IMR-90 (cell line): ENCODE measurements at regions not wholly inside any gene's neighbourhood (a gene's known extent, or its start where the extent isn't known, plus 50 kb on each side); places are given as distances from the start of the nearest gene placed in this dataset.

Source experiments
- ATAC-seq: fragments of 200-7000 bp; cut with Tn5 transposase; 2 replicates; pipeline ENCODE4 v1.9.1; 2020; ENCODE audit warnings: low read depth, mild to moderate bottlenecking, moderate library complexity
- BruUV-seq: library from RNA; stranded (reverse); fragments of 400-500 nt; replicated peaks from 2 replicates; lab custom pipeline; 2021; lab: Mats Ljungman, UMichigan
- CTCF ChIA-PET: fragments of 300-600 bp; formaldehyde crosslinking; extraction: SDS; loops from one replicate; lab custom pipeline; 2021; ENCODE audit warnings: antibody characterized with exemption; lab: Yijun Ruan, JAX
- POLR2A ChIA-PET: fragments of 300-600 bp; sonication (Branson Sonifier 250); formaldehyde crosslinking; loops from one replicate; lab custom pipeline; 2022; ENCODE audit warnings: antibody characterized with exemption; ENCODE audit not compliant: unreplicated experiment; lab: Charles Lee
- DNase-seq: peaks from one replicate; pipeline ENCODE4 v3.0.0; 2013
- H2AFZ ChIP-seq: replicated peaks from 2 replicates; pipeline ENCODE3; 2013; ENCODE audit warnings: low read length, mild to moderate bottlenecking; ENCODE audit not compliant: poor library complexity
- H2AK5ac ChIP-seq: 2 replicates; pipeline ENCODE4 v1.6.1; 2013; ENCODE audit warnings: low read depth, low read length, inconsistent platforms
- H2AK9ac ChIP-seq: replicated peaks from 2 replicates; pipeline ENCODE3; 2013; ENCODE audit warnings: mild to moderate bottlenecking, low read depth, low read length, moderate library complexity; ENCODE audit not compliant: poor library complexity
- H2BK120ac ChIP-seq: 2 replicates; pipeline ENCODE4 v1.6.1; 2013; ENCODE audit warnings: low read depth, low read length, inconsistent platforms
- H2BK15ac ChIP-seq: 3 replicates; pipeline ENCODE4 v1.6.1; 2013; ENCODE audit warnings: low read depth, low read length, inconsistent platforms
- H2BK20ac ChIP-seq: 2 replicates; pipeline ENCODE4 v1.6.1; 2013; ENCODE audit warnings: low read depth, mild to moderate bottlenecking, inconsistent platforms, low read length, moderate library complexity
- H2BK5ac ChIP-seq: 2 replicates; pipeline ENCODE4 v1.6.1; 2013; ENCODE audit warnings: mild to moderate bottlenecking, low read depth, low read length, inconsistent platforms; ENCODE audit not compliant: poor library complexity, severe bottlenecking
- H3K14ac ChIP-seq: replicated peaks from 2 replicates; pipeline ENCODE4 v1.6.1; 2013; ENCODE audit warnings: low read depth, low read length, inconsistent platforms
- H3K18ac ChIP-seq: 2 replicates; pipeline ENCODE4 v1.6.1; 2013; ENCODE audit warnings: low read depth, low read length, control low read depth
- H3K23ac ChIP-seq: 2 replicates; pipeline ENCODE4 v1.6.1; 2013; ENCODE audit warnings: low read depth, low read length, inconsistent platforms
- H3K27ac ChIP-seq: 2 replicates; pipeline ENCODE4 v1.5.1; 2013; ENCODE audit warnings: mild to moderate bottlenecking, control low read depth, low read length; ENCODE audit not compliant: insufficient read depth
- H3K27me3 ChIP-seq: 2 replicates; pipeline ENCODE4 v1.6.1; 2013; ENCODE audit warnings: low read length; ENCODE audit not compliant: control insufficient read depth, insufficient read depth
- H3K36me3 ChIP-seq: 2 replicates; pipeline ENCODE4 v1.6.1; 2013; ENCODE audit warnings: low read length, mixed read lengths; ENCODE audit not compliant: control insufficient read depth, insufficient read depth
- H3K4ac ChIP-seq: 2 replicates; pipeline ENCODE4 v1.6.1; 2013; ENCODE audit warnings: low read depth, low read length, inconsistent platforms
- H3K4me1 ChIP-seq: 2 replicates; pipeline ENCODE4 v1.6.1; 2013; ENCODE audit warnings: low read length, mixed read lengths; ENCODE audit not compliant: control insufficient read depth, insufficient read depth
- H3K4me2 ChIP-seq: 2 replicates; pipeline ENCODE4 v1.6.1; 2013; ENCODE audit warnings: low read depth, mild to moderate bottlenecking, control low read depth, low read length, moderate library complexity
- H3K4me3 ChIP-seq: 2 replicates; pipeline ENCODE4 v1.5.1; 2013; ENCODE audit warnings: low read depth, mild to moderate bottlenecking, control low read depth, low read length, moderate library complexity; ENCODE audit not compliant: insufficient read depth
- H3K56ac ChIP-seq: 2 replicates; pipeline ENCODE4 v1.6.1; 2013; ENCODE audit warnings: low read length, inconsistent platforms; ENCODE audit not compliant: insufficient read depth; ENCODE audit errors: extremely low read depth
- H3K79me1 ChIP-seq, 2 experiments: 2 replicates each; pipeline ENCODE4 v1.6.1; 2013; ENCODE audit warnings: low read length in 2 of 2, inconsistent platforms in 1 of 2, low read depth in 1 of 2
- H3K9ac ChIP-seq: 2 replicates; pipeline ENCODE4 v1.6.1; 2013; ENCODE audit warnings: low read depth, low read length, control low read depth
- H3K9me1 ChIP-seq: 2 replicates; pipeline ENCODE4 v1.6.1; 2013; ENCODE audit warnings: low read length, inconsistent platforms; ENCODE audit not compliant: insufficient read depth
- H3K9me3 ChIP-seq: 2 replicates; pipeline ENCODE4 v1.6.1; 2013; ENCODE audit warnings: low read length; ENCODE audit not compliant: control insufficient read depth, insufficient read depth
- H4K20me1 ChIP-seq: 2 replicates; pipeline ENCODE4 v1.6.1; 2013; ENCODE audit warnings: low read length, inconsistent platforms; ENCODE audit not compliant: insufficient read depth
- H4K5ac ChIP-seq: 2 replicates; pipeline ENCODE4 v1.6.1; 2013; ENCODE audit warnings: mild to moderate bottlenecking, low read depth, low read length, control low read depth
- H4K8ac ChIP-seq, 2 experiments: 2 replicates each; pipeline ENCODE4 v1.6.1; 2013; ENCODE audit warnings: low read depth in 2 of 2, low read length in 2 of 2, control low read depth in 1 of 2, inconsistent platforms in 1 of 2
- H4K91ac ChIP-seq: 2 replicates; pipeline ENCODE4 v1.6.1; 2013; ENCODE audit warnings: low read depth, low read length, inconsistent platforms; ENCODE audit not compliant: insufficient read depth
- BHLHE40 ChIP-seq: fragments of 150-350 bp; IDR thresholded peaks from 2 replicates; pipeline ENCODE4 v1.6.1; 2016; ENCODE audit warnings: mild to moderate bottlenecking, low read depth, low read length
- CHD1 ChIP-seq: IDR thresholded peaks from 2 replicates; pipeline ENCODE4 v1.6.1; 2012; ENCODE audit warnings: low read depth, low read length, improper control_type of control experiment
- FOS ChIP-seq: fragments of 150-350 bp; IDR thresholded peaks from 2 replicates; pipeline ENCODE4 v1.6.1; 2016; ENCODE audit warnings: low read depth, low read length
- MAFK ChIP-seq: IDR thresholded peaks from 2 replicates; pipeline ENCODE4 v1.6.1; 2012; ENCODE audit warnings: low read depth, low read length, improper control_type of control experiment
- MXI1 ChIP-seq: IDR thresholded peaks from 2 replicates; pipeline ENCODE4 v1.6.1; 2012; ENCODE audit warnings: low read depth, mild to moderate bottlenecking, low read length, moderate library complexity, borderline replicate concordance
- POLR2A ChIP-seq: IDR thresholded peaks from 2 replicates; pipeline ENCODE4 v1.6.1; 2012; ENCODE audit warnings: mild to moderate bottlenecking, low read depth, low read length
- SMC3 ChIP-seq: fragments of 150-350 bp; IDR thresholded peaks from 2 replicates; pipeline ENCODE4 v1.6.1; 2016; ENCODE audit warnings: low read depth, mild to moderate bottlenecking, antibody characterized with exemption, low read length, moderate library complexity
- USF2 ChIP-seq: fragments of 150-350 bp; IDR thresholded peaks from 2 replicates; pipeline ENCODE4 v1.6.1; 2017; ENCODE audit warnings: mild to moderate bottlenecking, antibody characterized with exemption, low read length, low read depth
- WGBS, 2 experiments: methylation state at CpG; one replicate each; pipeline versions ENCODE4 v1.1.5 to v1.1.7; 2013; ENCODE audit warnings: missing lambda C conversion rate in 2 of 2; ENCODE audit not compliant: insufficient read length in 1 of 2; ENCODE audit errors: extremely low coverage in 2 of 2; 5-methylcytosine and 5-hydroxymethylcytosine counted together
- dilution Hi-C: fragments of 300-500 bp; cut with HindIII; formaldehyde crosslinking; loops from one replicate; pipeline ENCODE4 v1.14.3; 2018; ENCODE audit warnings: low sequenced_read_pairs; ENCODE audit not compliant: unreplicated experiment
- in situ Hi-C: fragments of 300-500 bp; cut with MboI; formaldehyde crosslinking; loops from 3 replicates; pipeline ENCODE4 v1.14.3; 2019; ENCODE audit warnings: low sequenced_read_pairs, inconsistent platforms, mixed read lengths
- intact Hi-C: fragments of 100-400 bp; cut with micrococcal nuclease; formaldehyde crosslinking; loops from 2 replicates; pipeline ENCODE4 v1.10.0; 2022
- TF ChIP-seq, protein P1 (sequence below): conservative IDR thresholded peaks from 2 replicates; pipeline ENCODE4 v1.5.1; 2012; ENCODE audit warnings: mild to moderate bottlenecking, low read depth, low read length, improper control_type of control experiment

- Histone ChIP-seq H4K20me1 (no peaks in the 10 kb centered on the region), H3K4me2 (no peak overlapping the region), H3K18ac (no peak overlapping the region), H3K4me1 (no peaks in the 10 kb centered on the region), H2AK9ac (no peak overlapping the region), H2BK120ac (no peak overlapping the region), H3K9me1 (no peaks in the 10 kb centered on the region), H2BK15ac (no peak overlapping the region), H4K91ac (no peak overlapping the region), H3K4me3 (no peak overlapping the region), H2BK20ac (no peak overlapping the region), H3K9me3 (no peaks in the 10 kb centered on the region), H2BK5ac (no peak overlapping the region), H3K4ac (no peak overlapping the region), H3K9ac (no peak overlapping the region), H3K27ac (no peak overlapping the region), H3K27me3 (no peaks in the 10 kb centered on the region), H3K36me3 (no peaks in the 10 kb centered on the region), H3K23ac (no peak overlapping the region), H3K79me1 (no peaks in the 10 kb centered on the region), H2AFZ (no peak overlapping the region), H3K56ac (no peak overlapping the region), H4K8ac (no peak overlapping the region), H2AK5ac (no peak overlapping the region), H3K14ac (no peak overlapping the region), H4K5ac (no peak overlapping the region)
- ChIA-PET POLR2A (no interaction called here), CTCF (no interaction called here)
- no peak for ATAC-seq
- intact Hi-C loops (loop anchor here (10.0 kb wide), 1 partner anchor 214 kb away; no protein-coding TSS in a partner anchor), in situ Hi-C loops (no loop called here), dilution Hi-C loops (no loop called here)
- no CpG with 5 or more reads among the region's 3 CpGs for WGBS, 2 experiments
- no TSS peak for BruUV-seq
- TF ChIP-seq CHD1, result no peak
- TF ChIP-seq, protein P1, sequence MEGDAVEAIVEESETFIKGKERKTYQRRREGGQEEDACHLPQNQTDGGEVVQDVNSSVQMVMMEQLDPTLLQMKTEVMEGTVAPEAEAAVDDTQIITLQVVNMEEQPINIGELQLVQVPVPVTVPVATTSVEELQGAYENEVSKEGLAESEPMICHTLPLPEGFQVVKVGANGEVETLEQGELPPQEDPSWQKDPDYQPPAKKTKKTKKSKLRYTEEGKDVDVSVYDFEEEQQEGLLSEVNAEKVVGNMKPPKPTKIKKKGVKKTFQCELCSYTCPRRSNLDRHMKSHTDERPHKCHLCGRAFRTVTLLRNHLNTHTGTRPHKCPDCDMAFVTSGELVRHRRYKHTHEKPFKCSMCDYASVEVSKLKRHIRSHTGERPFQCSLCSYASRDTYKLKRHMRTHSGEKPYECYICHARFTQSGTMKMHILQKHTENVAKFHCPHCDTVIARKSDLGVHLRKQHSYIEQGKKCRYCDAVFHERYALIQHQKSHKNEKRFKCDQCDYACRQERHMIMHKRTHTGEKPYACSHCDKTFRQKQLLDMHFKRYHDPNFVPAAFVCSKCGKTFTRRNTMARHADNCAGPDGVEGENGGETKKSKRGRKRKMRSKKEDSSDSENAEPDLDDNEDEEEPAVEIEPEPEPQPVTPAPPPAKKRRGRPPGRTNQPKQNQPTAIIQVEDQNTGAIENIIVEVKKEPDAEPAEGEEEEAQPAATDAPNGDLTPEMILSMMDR, result no peak
- TF ChIP-seq BHLHE40, result no peak
- no peak for TF ChIP-seq POLR2A
- TF ChIP-seq FOS, result no peak
- no peak for TF ChIP-seq MAFK
- no peak for TF ChIP-seq MXI1
- no peak for TF ChIP-seq USF2
- no peak for TF ChIP-seq SMC3
- DNase-seq, result no peak
These were observed 159.2 kb upstream of the GABRA2 start for GRCh38 chr4:46549125-46549524.
